Testis (tissue), 2 donors: ENCODE measurements at regions not wholly inside any gene's neighbourhood (a gene's known extent, or its start where the extent isn't known, plus 50 kb on each side); places are given as distances from the start of the nearest gene placed in this dataset.

Experiments
- POLR2A ChIP-seq: fragments of 450-650 bp; IDR thresholded peaks from one replicate; pipeline ENCODE4 v1.6.1; 2017; ENCODE audit warnings: antibody characterized with exemption, mild to moderate bottlenecking, moderate library complexity
- TF ChIP-seq, protein P1 (sequence below), 3 experiments: fragments of 450-650 bp in 2 of 3; fragments of 200-600 bp in 1 of 3; sonication (generic) in 1 of 3; IDR thresholded peaks; one replicate each; pipeline ENCODE4 v1.5.1; 2016 to 2019; ENCODE audit warnings: antibody characterized with exemption in 3 of 3, mild to moderate bottlenecking in 2 of 3, moderate library complexity in 1 of 3

- TF ChIP-seq, protein P1, sequence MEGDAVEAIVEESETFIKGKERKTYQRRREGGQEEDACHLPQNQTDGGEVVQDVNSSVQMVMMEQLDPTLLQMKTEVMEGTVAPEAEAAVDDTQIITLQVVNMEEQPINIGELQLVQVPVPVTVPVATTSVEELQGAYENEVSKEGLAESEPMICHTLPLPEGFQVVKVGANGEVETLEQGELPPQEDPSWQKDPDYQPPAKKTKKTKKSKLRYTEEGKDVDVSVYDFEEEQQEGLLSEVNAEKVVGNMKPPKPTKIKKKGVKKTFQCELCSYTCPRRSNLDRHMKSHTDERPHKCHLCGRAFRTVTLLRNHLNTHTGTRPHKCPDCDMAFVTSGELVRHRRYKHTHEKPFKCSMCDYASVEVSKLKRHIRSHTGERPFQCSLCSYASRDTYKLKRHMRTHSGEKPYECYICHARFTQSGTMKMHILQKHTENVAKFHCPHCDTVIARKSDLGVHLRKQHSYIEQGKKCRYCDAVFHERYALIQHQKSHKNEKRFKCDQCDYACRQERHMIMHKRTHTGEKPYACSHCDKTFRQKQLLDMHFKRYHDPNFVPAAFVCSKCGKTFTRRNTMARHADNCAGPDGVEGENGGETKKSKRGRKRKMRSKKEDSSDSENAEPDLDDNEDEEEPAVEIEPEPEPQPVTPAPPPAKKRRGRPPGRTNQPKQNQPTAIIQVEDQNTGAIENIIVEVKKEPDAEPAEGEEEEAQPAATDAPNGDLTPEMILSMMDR (IDR thresholded peaks at IDR 0.05): no peak
- TF ChIP-seq POLR2A: no peak
Measured at GRCh38 chr20:39347626-39348025, 385.5 kb downstream of the DHX35 start.
